AG04449 (cell line): ENCODE measurements at regions not wholly inside any gene's neighbourhood (a gene's known extent, or its start where the extent isn't known, plus 50 kb on each side); places are given as distances from the start of the nearest gene placed in this dataset.

Experiments
- CTCF ChIA-PET: fragments of 350-600 bp; formaldehyde crosslinking; extraction: SDS; loops from one replicate; lab custom pipeline; 2021; ENCODE audit warnings: antibody characterized with exemption; lab: Yijun Ruan, JAX
- POLR2A ChIA-PET: fragments of 400-600, 350-600 bp; formaldehyde crosslinking; extraction: SDS; loops from one replicate; lab custom pipeline; 2020; ENCODE audit warnings: antibody characterized with exemption, inconsistent platforms; lab: Yijun Ruan, JAX
- DNase-seq: peaks from one replicate; pipeline ENCODE4 v3.0.0-alpha.2; 2010; ENCODE audit warnings: low read depth, low spot score
- H3K4me3 ChIP-seq: 2 replicates; pipeline ENCODE4 v1.5.1; 2011; ENCODE audit warnings: low read depth, mild to moderate bottlenecking, control low read depth, low read length
- CTCF ChIP-seq: IDR thresholded peaks from one replicate; pipeline ENCODE4 v1.5.1; 2011; ENCODE audit warnings: mild to moderate bottlenecking, moderate library complexity, low read length, control low read depth, inconsistent platforms; ENCODE audit not compliant: insufficient read depth; ENCODE audit errors: missing control alignments

DNA sequence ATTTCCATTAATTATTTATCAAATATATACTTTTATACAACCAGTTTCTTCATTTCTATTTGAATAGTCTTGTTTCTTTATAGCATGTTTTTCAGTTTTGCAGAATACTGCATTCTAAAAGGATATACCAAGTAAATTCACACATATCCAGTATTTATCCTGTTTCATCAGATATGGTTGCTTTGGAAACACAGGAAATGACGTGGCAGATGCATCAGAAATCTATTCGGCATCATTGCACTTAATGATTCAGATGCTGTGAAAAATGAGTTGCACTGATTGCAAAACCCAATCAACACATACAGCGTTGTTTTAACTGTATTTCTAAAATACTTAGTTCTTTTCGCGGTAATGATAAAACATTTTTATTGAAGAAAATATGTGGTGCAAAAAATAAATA, 594.9 kb downstream of the CDH26 start:
- no peak for TF ChIP-seq CTCF
- ChIA-PET CTCF (no interaction called here), POLR2A (no interaction called here)
- no peak overlapping the region for H3K4me3 ChIP-seq
- no peak for DNase-seq

GRCh38 chr20:60558486-60558885, 600.3 kb downstream of the CDH26 start:
- H3K4me3 ChIP-seq = no peak overlapping the region
- DNase-seq = no peak
- POLR2A ChIA-PET = no interaction called here
- no peak for TF ChIP-seq CTCF
- CTCF ChIA-PET = no interaction called here

- no peak for DNase-seq
- H3K4me3 ChIP-seq = no peak overlapping the region
- no peak for TF ChIP-seq CTCF
- ChIA-PET POLR2A (no interaction called here), CTCF (no interaction called here)
Observed at GRCh38 chr20:60559462-60559861, 601.2 kb downstream of the CDH26 start.

DNA sequence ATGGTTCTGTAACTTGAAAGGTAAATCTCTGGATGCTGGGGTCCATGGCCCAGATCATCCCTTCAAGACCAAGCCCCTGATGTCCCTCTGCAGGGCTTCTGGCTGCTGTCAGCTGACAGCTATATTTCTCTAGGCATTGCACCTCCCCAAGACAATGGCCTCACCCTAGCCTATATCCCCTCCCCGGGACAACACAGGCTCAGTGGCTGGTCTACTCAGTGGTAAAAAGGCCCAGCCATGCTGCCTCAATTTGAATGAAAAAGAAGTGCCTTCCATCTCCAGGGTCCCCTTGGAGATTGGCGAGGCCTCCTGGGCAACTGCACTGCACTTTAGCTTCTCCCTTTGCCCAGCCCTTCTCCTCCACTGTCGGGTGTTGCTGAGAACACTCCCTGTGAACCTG, 602.8 kb downstream of the CDH26 start:
- POLR2A ChIA-PET = no interaction called here
- H3K4me3 ChIP-seq = no peak overlapping the region
- CTCF ChIA-PET = no interaction called here
- no peak for DNase-seq
- TF ChIP-seq CTCF = no peak

GRCh38 chr20:60565083-60565482, 606.9 kb downstream of the CDH26 start:
- no peak for DNase-seq
- POLR2A ChIA-PET = no interaction called here
- CTCF ChIA-PET = no interaction called here
- TF ChIP-seq CTCF = no peak
- no peak overlapping the region for H3K4me3 ChIP-seq

GRCh38 chr20:60565551-60565950, 607.3 kb downstream of the CDH26 start:
- TF ChIP-seq CTCF = no peak
- ChIA-PET POLR2A (no interaction called here), CTCF (no interaction called here)
- no peak for DNase-seq
- H3K4me3 ChIP-seq = no peak overlapping the region

GRCh38 chr20:60569116-60569515, 610.9 kb downstream of the CDH26 start:
- no peak overlapping the region for H3K4me3 ChIP-seq
- POLR2A ChIA-PET = no interaction called here
- CTCF ChIA-PET = no interaction called here
- no peak for DNase-seq
- no peak for TF ChIP-seq CTCF
